Upper lobe of left lung (tissue), 6 donors: ENCODE measurements at regions not wholly inside any gene's neighbourhood (a gene's known extent, or its start where the extent isn't known, plus 50 kb on each side); places are given as distances from the start of the nearest gene placed in this dataset.

Source experiments
- ATAC-seq, 2 donors: fragments of 200-7000 bp; cut with Tn5 transposase; one replicate each; pipeline ENCODE4 v1.9.1; 2022; ENCODE audit warnings: mild to moderate bottlenecking in 2 of 2, moderate library complexity in 2 of 2; ENCODE audit not compliant: low FRiP score in 2 of 2
- DNase-seq, 2 donors: peaks; one replicate each; pipeline ENCODE4 v3.0.0-alpha.2; 2019 to 2020
- H3K27ac ChIP-seq, 4 donors: fragments of 200-600 bp; sonication (generic); one replicate each; pipeline ENCODE4 v1.5.1; 2016 to 2019
- H3K27me3 ChIP-seq, 4 donors: fragments of 200-600 bp; sonication (generic); one replicate each; pipeline ENCODE4 v1.5.1; 2017 to 2019
- H3K36me3 ChIP-seq, 4 donors: fragments of 200-600 bp; sonication (generic); one replicate each; pipeline ENCODE4 v1.5.1; 2016 to 2019
- H3K4me1 ChIP-seq, 4 donors: fragments of 200-600 bp; sonication (generic); one replicate each; pipeline ENCODE4 v1.5.1; 2018 to 2019
- H3K4me3 ChIP-seq, 4 donors: fragments of 200-600 bp; sonication (generic); one replicate each; pipeline ENCODE4 v1.5.1; 2017 to 2019; ENCODE audit warnings: mild to moderate bottlenecking in 2 of 4, moderate library complexity in 1 of 4
- H3K9me3 ChIP-seq, 4 donors: fragments of 200-600 bp; sonication (generic); one replicate each; pipeline ENCODE4 v1.5.1; 2018 to 2019
- CTCF ChIP-seq, 6 experiments: fragments of 450-650 bp in 4 of 6; fragments of 200-600 bp in 2 of 6; sonication (generic) in 2 of 6; IDR thresholded peaks; one replicate each; pipeline ENCODE4 v1.5.1; 2016 to 2019; ENCODE audit warnings: antibody characterized with exemption in 6 of 6
- EP300 ChIP-seq, 4 donors: sonication (generic); formaldehyde crosslinking; IDR thresholded peaks; one replicate each; pipeline ENCODE4 v1.5.1; 2017; ENCODE audit warnings: antibody characterized with exemption in 4 of 4, control low read depth in 2 of 4
- POLR2A ChIP-seq, 4 donors: fragments of 450-650 bp; IDR thresholded peaks; one replicate each; pipeline ENCODE4 v1.5.1; 2016 to 2017; ENCODE audit warnings: antibody characterized with exemption in 4 of 4, mild to moderate bottlenecking in 2 of 4
- POLR2AphosphoS5 ChIP-seq, 2 donors: sonication (generic); formaldehyde crosslinking; IDR thresholded peaks; one replicate each; pipeline ENCODE4 v1.5.1; 2017; ENCODE audit warnings: antibody characterized with exemption in 2 of 2
- WGBS, 2 donors: methylation state at CpG; one replicate each; pipeline ENCODE4 v1.1.5; 2017 to 2018; 5-methylcytosine and 5-hydroxymethylcytosine counted together
- donor health status: DM: no; HTN: no; CAD: no; lungs with moderate emphysema.
- donor health status: DM: no; HTN: yes; CAD: no; lungs with severe emphysema.

GRCh38 chr13:105918842-105919741, 616.4 kb downstream of the EFNB2 start:
- H3K36me3 ChIP-seq = no peaks in the 10 kb centered on the region
- ATAC-seq (peak in 1 of 2 donors; percentile 74), DNase-seq (peak in 1 of 2 donors; percentile 18)
- no peaks in the 10 kb centered on the region for H3K4me1 ChIP-seq
- TF ChIP-seq CTCF (IDR thresholded peaks at IDR 0.05) = no peak
- no peaks in the 10 kb centered on the region for H3K27me3 ChIP-seq
- H3K9me3 ChIP-seq = no peaks in the 10 kb centered on the region
- 79 to 84% methylated on average over 16 of the region's 16 CpGs for WGBS, 2 donors
- H3K27ac ChIP-seq = no peak overlapping the region
- no peak overlapping the region for H3K4me3 ChIP-seq

- Histone ChIP-seq H3K4me1 (no peaks in the 10 kb centered on the region), H3K27ac (no peak overlapping the region), H3K4me3 (no peak overlapping the region), H3K9me3 (no peaks in the 10 kb centered on the region), H3K36me3 (no peaks in the 10 kb centered on the region), H3K27me3 (no peaks in the 10 kb centered on the region)
- TF ChIP-seq POLR2AphosphoS5 (IDR thresholded peaks at IDR 0.05) (no peak), EP300 (IDR thresholded peaks at IDR 0.05) (no peak), CTCF (IDR thresholded peaks at IDR 0.05) (no peak), POLR2A (IDR thresholded peaks at IDR 0.05) (no peak)
- ATAC-seq (no peak), DNase-seq (no peak)
- WGBS, 2 donors = 76 to 81% methylated on average over 10 of the region's 10 CpGs
These were observed 620.2 kb downstream of the EFNB2 start for GRCh38 chr13:105915146-105915850.

GRCh38 chr13:105914291-105915036, 621.0 kb downstream of the EFNB2 start:
- ATAC-seq (peak in 1 of 2 donors; percentile 10), DNase-seq (no peak)
- WGBS, 2 donors = 62 to 77% methylated on average over 4 of the region's 4 CpGs
- Histone ChIP-seq H3K4me3 (no peak overlapping the region), H3K27me3 (no peaks in the 10 kb centered on the region), H3K9me3 (no peaks in the 10 kb centered on the region), H3K36me3 (no peaks in the 10 kb centered on the region), H3K4me1 (no peaks in the 10 kb centered on the region), H3K27ac (no peak overlapping the region)
- TF ChIP-seq CTCF (IDR thresholded peaks at IDR 0.05) (no peak), POLR2A (IDR thresholded peaks at IDR 0.05) (no peak), EP300 (IDR thresholded peaks at IDR 0.05) (no peak), POLR2AphosphoS5 (IDR thresholded peaks at IDR 0.05) (no peak)

GRCh38 chr13:105908586-105908985, 626.9 kb downstream of the EFNB2 start:
- DNase-seq (no peak), ATAC-seq (no peak)
- Histone ChIP-seq H3K27ac (no peak overlapping the region), H3K4me1 (no peaks in the 10 kb centered on the region), H3K27me3 (no peaks in the 10 kb centered on the region), H3K9me3 (no peaks in the 10 kb centered on the region), H3K4me3 (no peak overlapping the region), H3K36me3 (no peaks in the 10 kb centered on the region)
- TF ChIP-seq POLR2AphosphoS5 (IDR thresholded peaks at IDR 0.05) (no peak), EP300 (IDR thresholded peaks at IDR 0.05) (no peak), CTCF (IDR thresholded peaks at IDR 0.05) (no peak), POLR2A (IDR thresholded peaks at IDR 0.05) (no peak)
- WGBS, 2 donors = 68 to 80% methylated on average over 9 of the region's 9 CpGs
